ENCODE measurements at regions not wholly inside any gene's neighbourhood (a gene's known extent, or its start where the extent isn't known, plus 50 kb on each side); places are given as distances from the start of the nearest gene placed in this dataset.
"Not testable (repeated sequence)": the region's sequence is repeated elsewhere in the genome, so short reads cannot be mapped to it uniquely, and the experiment has no call there.

DNA sequence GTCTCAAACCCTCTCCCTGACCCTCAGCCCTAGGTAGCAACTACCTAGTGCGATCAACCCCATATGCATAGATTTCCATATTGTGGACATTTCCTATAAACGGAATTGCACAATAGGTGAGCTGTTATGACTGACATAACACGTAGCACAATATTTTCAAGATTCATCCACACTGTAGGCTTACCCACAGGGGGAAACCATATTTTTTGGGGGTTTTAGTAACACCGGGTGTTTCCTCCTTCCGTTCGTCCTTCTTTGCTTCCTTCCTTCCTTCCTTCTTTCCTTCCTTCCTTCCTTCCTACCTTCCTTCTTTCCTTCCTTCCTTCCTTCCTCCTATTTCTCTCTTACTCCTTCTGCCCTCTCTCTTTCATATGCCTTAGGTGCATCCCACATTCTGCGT lies 524.2 kb downstream of the CWH43 start:
- peak in 1 of 2 donors; percentile 12 for DNase-seq (ENCODE audit: low read depth in 2 of 2)
- not testable (repeated sequence) for H3K4me3 ChIP-seq (replicated peaks in 1 of 2; ENCODE audit: low read depth in 2 of 2, low read length in 2 of 2)

DNA sequence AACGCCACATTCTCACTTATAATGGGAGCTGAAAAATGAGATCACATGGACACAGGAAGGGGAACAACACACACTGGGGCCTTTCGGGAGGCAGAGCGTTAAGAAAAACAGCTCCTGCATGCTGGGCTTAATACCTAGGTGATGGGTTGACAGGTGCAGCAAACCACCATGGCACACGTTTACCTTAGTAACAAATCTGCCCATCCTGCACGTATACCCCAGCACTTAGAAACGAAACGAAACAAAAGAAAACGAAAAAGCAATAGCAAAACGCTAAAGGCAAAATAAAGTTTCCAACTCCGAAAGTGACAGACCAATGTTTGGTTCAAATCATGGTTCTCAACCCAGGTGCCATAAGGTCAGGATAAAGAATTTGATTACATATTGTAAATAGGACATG lies 525.3 kb downstream of the CWH43 start:
- not testable (repeated sequence) for H3K4me3 ChIP-seq (replicated peaks in 1 of 2; ENCODE audit: low read depth in 2 of 2, low read length in 2 of 2)
- DNase-seq (ENCODE audit: low read depth in 2 of 2), result peak in 1 of 2 donors; percentile 19

- peak in 1 of 2 donors; percentile 28 for DNase-seq (ENCODE audit: low read depth in 2 of 2)
- H3K4me3 ChIP-seq (replicated peaks in 1 of 2; ENCODE audit: low read depth in 2 of 2, low read length in 2 of 2), result not testable (repeated sequence)
Observed at GRCh38 chr4:49511881-49512491, 525.9 kb downstream of the CWH43 start.

- peak in 1 of 2 donors; percentile 22 for DNase-seq (ENCODE audit: low read depth in 2 of 2)
- not testable (repeated sequence) for H3K4me3 ChIP-seq (replicated peaks in 1 of 2; ENCODE audit: low read depth in 2 of 2, low read length in 2 of 2)
Observed at GRCh38 chr4:49512641-49513545, 526.8 kb downstream of the CWH43 start.

DNA sequence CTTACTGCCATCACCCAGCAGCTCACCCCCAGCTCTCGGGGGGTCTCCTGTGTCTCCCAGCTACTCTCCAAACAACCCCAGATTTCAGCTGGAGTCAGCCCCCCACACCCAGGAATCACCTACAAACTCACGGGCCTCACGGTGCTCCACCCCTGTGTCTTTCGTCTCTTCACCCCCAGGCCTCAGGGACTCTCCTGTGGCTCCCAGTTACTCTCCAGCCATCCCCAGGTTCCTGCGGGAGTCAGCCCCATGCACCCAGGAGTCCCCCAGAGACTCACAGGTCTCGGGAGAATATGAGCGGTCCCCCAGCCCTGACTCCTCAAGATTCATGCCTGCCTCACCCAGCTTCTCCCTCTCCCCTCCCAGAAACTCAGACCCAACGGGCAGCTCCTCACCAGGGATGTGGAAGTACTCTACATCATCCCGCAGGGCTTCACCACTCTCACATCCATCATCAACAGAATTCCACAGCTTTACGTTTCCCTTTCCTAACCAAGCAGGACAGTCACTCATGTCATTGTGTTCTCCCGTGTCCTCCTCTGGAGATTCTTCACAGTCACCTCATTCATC lies 527.6 kb downstream of the CWH43 start:
- H3K4me3 ChIP-seq (replicated peaks in 1 of 2; ENCODE audit: low read depth in 2 of 2, low read length in 2 of 2), result not testable (repeated sequence)
- peak in 1 of 2 donors; percentile 16 for DNase-seq (ENCODE audit: low read depth in 2 of 2)

- not testable (repeated sequence) for H3K4me3 ChIP-seq (replicated peaks in 1 of 2; ENCODE audit: low read depth in 2 of 2, low read length in 2 of 2)
- DNase-seq (ENCODE audit: low read depth in 2 of 2), result peak in 1 of 2 donors; percentile 28
Observed at GRCh38 chr4:49514171-49514699, 528.2 kb downstream of the CWH43 start.

DNA sequence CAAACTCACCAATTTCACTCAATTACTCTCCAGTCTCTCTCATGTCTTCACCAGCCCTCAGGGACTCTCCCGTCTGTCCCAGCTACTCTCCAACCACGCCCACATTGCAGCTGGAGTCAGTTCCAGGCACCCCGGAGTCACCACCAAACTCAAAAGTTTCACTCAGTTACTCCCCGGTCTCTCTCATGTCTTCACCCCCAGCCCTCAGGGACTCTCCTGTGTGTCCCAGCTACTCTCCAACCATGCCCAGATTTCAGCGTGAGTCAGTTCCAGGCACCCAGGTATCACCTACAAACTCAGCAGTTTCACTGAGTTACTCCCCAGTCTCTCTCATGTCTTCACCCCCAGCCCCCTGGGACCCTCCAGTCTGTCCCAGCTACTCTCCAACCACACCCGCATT lies 528.8 kb downstream of the CWH43 start:
- not testable (repeated sequence) for H3K4me3 ChIP-seq (replicated peaks in 1 of 2; ENCODE audit: low read depth in 2 of 2, low read length in 2 of 2)
- DNase-seq (ENCODE audit: low read depth in 2 of 2), result peak in 1 of 2 donors; percentile 7

GRCh38 chr4:49515241-49515640 lies 529.2 kb downstream of the CWH43 start:
- H3K4me3 ChIP-seq (replicated peaks in 1 of 2; ENCODE audit: low read depth in 2 of 2, low read length in 2 of 2), result not testable (repeated sequence)
- DNase-seq (ENCODE audit: low read depth in 2 of 2), result peak in 1 of 2 donors; percentile 1

- DNase-seq (ENCODE audit: low read depth in 2 of 2); H3K4me3 ChIP-seq (replicated peaks in 1 of 2; ENCODE audit: low read depth in 2 of 2, low read length in 2 of 2): not testable (repeated sequence)
Observed at GRCh38 chr4:49516096-49516495, 530.0 kb downstream of the CWH43 start.

DNA sequence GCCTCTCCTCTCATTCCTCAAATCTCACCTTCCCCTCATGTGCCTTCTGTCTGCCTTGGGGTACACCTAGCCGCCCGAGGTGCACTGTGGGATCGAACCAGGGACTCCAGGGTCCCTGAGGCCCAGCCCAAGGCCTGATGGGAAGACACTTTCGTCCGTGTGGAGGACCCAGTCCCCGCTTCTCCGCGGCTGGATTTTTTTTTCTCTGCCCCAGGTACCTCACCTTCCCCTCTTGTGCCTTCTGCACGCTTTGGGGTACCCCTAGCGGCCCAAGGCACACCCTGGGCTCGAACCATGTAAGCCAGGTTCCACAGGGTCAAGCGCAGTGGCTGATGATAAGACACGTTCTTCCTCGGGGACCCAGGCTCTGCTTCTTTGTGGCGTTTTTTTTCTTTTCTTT lies 530.7 kb downstream of the CWH43 start:
- DNase-seq (ENCODE audit: low read depth in 2 of 2), result no peak

GRCh38 chr4:49517485-49518205 lies 531.6 kb downstream of the CWH43 start:
- not testable (repeated sequence) for H3K4me3 ChIP-seq (replicated peaks in 1 of 2; ENCODE audit: low read depth in 2 of 2, low read length in 2 of 2); DNase-seq (ENCODE audit: low read depth in 2 of 2)

More for the DNA sequence above, 530.7 kb downstream of the CWH43 start:
- H3K4me3 ChIP-seq (replicated peaks in 1 of 2; ENCODE audit: low read depth in 2 of 2, low read length in 2 of 2), result no peak overlapping the region
- no peak for TF ChIP-seq CTCF (IDR thresholded peaks at IDR 0.05; ENCODE audit: low read depth, low read length)

- H3K4me3 ChIP-seq (replicated peaks in 1 of 2; ENCODE audit: low read depth in 2 of 2, low read length in 2 of 2); DNase-seq (ENCODE audit: low read depth in 2 of 2): not testable (repeated sequence)
Observed at GRCh38 chr4:49519150-49520035, 533.3 kb downstream of the CWH43 start.

- DNase-seq (ENCODE audit: low read depth in 2 of 2); H3K4me3 ChIP-seq (replicated peaks in 1 of 2; ENCODE audit: low read depth in 2 of 2, low read length in 2 of 2): not testable (repeated sequence)
Observed at GRCh38 chr4:49523816-49524765, 538.0 kb downstream of the CWH43 start.

DNA sequence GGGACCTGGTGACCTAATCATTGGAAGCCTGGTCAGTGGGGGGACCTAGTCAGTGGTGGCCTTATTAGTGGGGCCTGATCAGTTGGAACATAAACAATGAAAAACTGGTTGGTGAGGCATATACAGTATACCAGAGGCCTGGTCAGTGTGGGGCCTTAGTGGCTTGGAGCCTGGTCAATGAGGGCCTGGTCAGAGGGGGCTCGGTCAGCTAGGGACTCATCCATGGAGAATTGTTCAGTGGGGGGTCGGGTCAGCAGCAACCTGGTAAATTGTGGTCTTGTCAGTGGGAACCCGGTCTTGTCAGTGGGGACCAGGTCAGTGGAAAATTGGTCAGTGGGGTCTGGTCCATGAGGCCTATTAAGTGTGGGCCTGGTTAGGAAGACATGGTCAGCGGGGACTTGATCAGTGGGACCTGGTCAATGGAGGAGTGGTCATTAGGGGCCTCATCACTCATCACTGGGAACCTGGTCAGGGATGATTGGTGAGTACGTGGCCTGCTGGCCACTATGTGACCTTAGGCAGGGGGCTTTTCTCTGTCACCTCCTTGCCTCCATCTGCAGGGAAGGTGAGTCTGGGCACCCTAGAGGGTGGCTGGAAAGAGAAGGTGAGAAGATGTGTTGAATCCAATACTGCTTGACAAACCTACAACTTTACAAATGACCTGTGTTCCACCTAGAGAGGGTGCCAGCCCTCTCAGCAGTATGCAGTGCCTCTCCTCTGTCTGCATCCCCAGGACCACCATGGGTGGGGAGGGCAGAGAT lies 573.0 kb downstream of the CWH43 start:
- H3K4me3 ChIP-seq (replicated peaks in 1 of 2; ENCODE audit: low read depth in 2 of 2, low read length in 2 of 2); DNase-seq (ENCODE audit: low read depth in 2 of 2): not testable (repeated sequence)
